ENCODE measurements at regions not wholly inside any gene's neighbourhood (a gene's known extent, or its start where the extent isn't known, plus 50 kb on each side); places are given as distances from the start of the nearest gene placed in this dataset.

GRCh38 chr15:26314577-26314976 lies 451.4 kb upstream of the ATP10A start:
- Histone ChIP-seq H3K27me3 (ENCODE audit: control insufficient read depth in 3 of 3, insufficient read depth in 3 of 3, low read length in 3 of 3) (no peaks in the 10 kb centered on the region), H3K4me1 (ENCODE audit: control insufficient read depth in 3 of 3, insufficient read depth in 2 of 3, low read depth in 1 of 3, low read length in 2 of 3) (no peaks in the 10 kb centered on the region), H3K27ac (ENCODE audit: low read depth in 1 of 3, low read length in 2 of 3) (no peak overlapping the region), H3K4me3 (ENCODE audit: low read depth in 1 of 3, low read length in 3 of 3) (no peak overlapping the region), H3K36me3 (ENCODE audit: control insufficient read depth in 3 of 3, insufficient read depth in 2 of 3, low read depth in 1 of 3, low read length in 3 of 3) (no peaks in the 10 kb centered on the region), H3K9me3 (ENCODE audit: control insufficient read depth in 2 of 2, insufficient read depth in 1 of 2, low read depth in 1 of 2, low read length in 1 of 2) (peaks cover 0 to 16% of the 10 kb centered on the region in 2 donors)
- FAIRE-seq (no peak), DNase-seq (no peak)
- 69 to 78% (median 78%) methylated on average over 4 of the region's 4 CpGs for WGBS, 3 donors

- Histone ChIP-seq H3K4me3 (ENCODE audit: low read depth in 1 of 3, low read length in 3 of 3) (no peak overlapping the region), H3K27ac (ENCODE audit: low read depth in 1 of 3, low read length in 2 of 3) (no peak overlapping the region), H3K27me3 (ENCODE audit: control insufficient read depth in 3 of 3, insufficient read depth in 3 of 3, low read length in 3 of 3) (no peaks in the 10 kb centered on the region), H3K36me3 (ENCODE audit: control insufficient read depth in 3 of 3, insufficient read depth in 2 of 3, low read depth in 1 of 3, low read length in 3 of 3) (no peaks in the 10 kb centered on the region), H3K4me1 (ENCODE audit: control insufficient read depth in 3 of 3, insufficient read depth in 2 of 3, low read depth in 1 of 3, low read length in 2 of 3) (no peaks in the 10 kb centered on the region), H3K9me3 (ENCODE audit: control insufficient read depth in 2 of 2, insufficient read depth in 1 of 2, low read depth in 1 of 2, low read length in 1 of 2) (peaks cover 0 to 17% of the 10 kb centered on the region in 2 donors)
- WGBS, 3 donors: 72 to 82% (median 75%) methylated on average over 4 of the region's 4 CpGs
- no peak for DNase-seq
- no peak for FAIRE-seq
These were observed 448.6 kb upstream of the ATP10A start for GRCh38 chr15:26311710-26312236.

GRCh38 chr15:26298659-26299170 lies 435.6 kb upstream of the ATP10A start:
- WGBS, 3 donors: 73 to 79% (median 77%) methylated on average over 10 of the region's 10 CpGs
- Histone ChIP-seq H3K4me3 (ENCODE audit: low read depth in 1 of 3, low read length in 3 of 3) (no peak overlapping the region), H3K27me3 (ENCODE audit: control insufficient read depth in 3 of 3, insufficient read depth in 3 of 3, low read length in 3 of 3) (no peaks in the 10 kb centered on the region), H3K4me1 (ENCODE audit: control insufficient read depth in 3 of 3, insufficient read depth in 2 of 3, low read depth in 1 of 3, low read length in 2 of 3) (no peaks in the 10 kb centered on the region), H3K36me3 (ENCODE audit: control insufficient read depth in 3 of 3, insufficient read depth in 2 of 3, low read depth in 1 of 3, low read length in 3 of 3) (no peaks in the 10 kb centered on the region), H3K9me3 (ENCODE audit: control insufficient read depth in 2 of 2, insufficient read depth in 1 of 2, low read depth in 1 of 2, low read length in 1 of 2) (peaks cover 7 to 8% of the 10 kb centered on the region in 2 donors), H3K27ac (ENCODE audit: low read depth in 1 of 3, low read length in 2 of 3) (no peak overlapping the region)
- FAIRE-seq: no peak
- DNase-seq: no peak

GRCh38 chr15:26298010-26298658 lies 435.0 kb upstream of the ATP10A start:
- no peak for DNase-seq
- WGBS, 3 donors: 90 to 95% (median 94%) methylated on average over 35 to 38 of the region's 38 CpGs
- no peak overlapping the region for H3K27ac ChIP-seq (ENCODE audit: low read depth in 1 of 3, low read length in 2 of 3)
- no peaks in the 10 kb centered on the region for H3K27me3 ChIP-seq (ENCODE audit: control insufficient read depth in 3 of 3, insufficient read depth in 3 of 3, low read length in 3 of 3)
- H3K4me1 ChIP-seq (ENCODE audit: control insufficient read depth in 3 of 3, insufficient read depth in 2 of 3, low read depth in 1 of 3, low read length in 2 of 3): no peaks in the 10 kb centered on the region
- H3K9me3 ChIP-seq (ENCODE audit: control insufficient read depth in 2 of 2, insufficient read depth in 1 of 2, low read depth in 1 of 2, low read length in 1 of 2): peaks cover 6 to 7% of the 10 kb centered on the region in 2 donors
- no peak for FAIRE-seq
- H3K36me3 ChIP-seq (ENCODE audit: control insufficient read depth in 3 of 3, insufficient read depth in 2 of 3, low read depth in 1 of 3, low read length in 3 of 3): no peaks in the 10 kb centered on the region
- no peak overlapping the region for H3K4me3 ChIP-seq (ENCODE audit: low read depth in 1 of 3, low read length in 3 of 3)

- Histone ChIP-seq H3K27me3 (ENCODE audit: control insufficient read depth in 3 of 3, insufficient read depth in 3 of 3, low read length in 3 of 3) (no peaks in the 10 kb centered on the region), H3K27ac (ENCODE audit: low read depth in 1 of 3, low read length in 2 of 3) (no peak overlapping the region), H3K4me3 (ENCODE audit: low read depth in 1 of 3, low read length in 3 of 3) (no peak overlapping the region), H3K9me3 (ENCODE audit: control insufficient read depth in 2 of 2, insufficient read depth in 1 of 2, low read depth in 1 of 2, low read length in 1 of 2) (peaks cover 4 to 7% of the 10 kb centered on the region in 2 donors), H3K36me3 (ENCODE audit: control insufficient read depth in 3 of 3, insufficient read depth in 2 of 3, low read depth in 1 of 3, low read length in 3 of 3) (no peaks in the 10 kb centered on the region), H3K4me1 (ENCODE audit: control insufficient read depth in 3 of 3, insufficient read depth in 2 of 3, low read depth in 1 of 3, low read length in 2 of 3) (no peaks in the 10 kb centered on the region)
- 62 to 70% (median 70%) methylated on average over 4 of the region's 4 CpGs for WGBS, 3 donors
- no peak for DNase-seq
- no peak for FAIRE-seq
These were observed 432.4 kb upstream of the ATP10A start for GRCh38 chr15:26295336-26296085.

GRCh38 chr15:26294059-26294689 lies 431.0 kb upstream of the ATP10A start:
- H3K9me3 ChIP-seq (ENCODE audit: control insufficient read depth in 2 of 2, insufficient read depth in 1 of 2, low read depth in 1 of 2, low read length in 1 of 2): peaks cover 5 to 16% of the 10 kb centered on the region in 2 donors
- H3K36me3 ChIP-seq (ENCODE audit: control insufficient read depth in 3 of 3, insufficient read depth in 2 of 3, low read depth in 1 of 3, low read length in 3 of 3): no peaks in the 10 kb centered on the region
- FAIRE-seq (no peak), DNase-seq (no peak)
- no peak overlapping the region for H3K4me3 ChIP-seq (ENCODE audit: low read depth in 1 of 3, low read length in 3 of 3)
- no peaks in the 10 kb centered on the region for H3K27me3 ChIP-seq (ENCODE audit: control insufficient read depth in 3 of 3, insufficient read depth in 3 of 3, low read length in 3 of 3)
- H3K27ac ChIP-seq (ENCODE audit: low read depth in 1 of 3, low read length in 2 of 3): no peak overlapping the region
- no peaks in the 10 kb centered on the region for H3K4me1 ChIP-seq (ENCODE audit: control insufficient read depth in 3 of 3, insufficient read depth in 2 of 3, low read depth in 1 of 3, low read length in 2 of 3)
- WGBS, 3 donors: 41 to 60% (median 49%) methylated on average over 5 of the region's 5 CpGs

- Histone ChIP-seq H3K4me3 (ENCODE audit: low read depth in 1 of 3, low read length in 3 of 3) (no peak overlapping the region), H3K27me3 (ENCODE audit: control insufficient read depth in 3 of 3, insufficient read depth in 3 of 3, low read length in 3 of 3) (no peaks in the 10 kb centered on the region), H3K9me3 (ENCODE audit: control insufficient read depth in 2 of 2, insufficient read depth in 1 of 2, low read depth in 1 of 2, low read length in 1 of 2) (peaks cover 2 to 18% of the 10 kb centered on the region in 2 donors), H3K36me3 (ENCODE audit: control insufficient read depth in 3 of 3, insufficient read depth in 2 of 3, low read depth in 1 of 3, low read length in 3 of 3) (no peaks in the 10 kb centered on the region), H3K27ac (ENCODE audit: low read depth in 1 of 3, low read length in 2 of 3) (no peak overlapping the region), H3K4me1 (ENCODE audit: control insufficient read depth in 3 of 3, insufficient read depth in 2 of 3, low read depth in 1 of 3, low read length in 2 of 3) (no peaks in the 10 kb centered on the region)
- FAIRE-seq (no peak), DNase-seq (no peak)
These were observed 424.3 kb upstream of the ATP10A start for GRCh38 chr15:26287381-26287780.

GRCh38 chr15:26280281-26280680 lies 417.2 kb upstream of the ATP10A start:
- Histone ChIP-seq H3K36me3 (ENCODE audit: control insufficient read depth in 3 of 3, insufficient read depth in 2 of 3, low read depth in 1 of 3, low read length in 3 of 3) (no peaks in the 10 kb centered on the region), H3K4me1 (ENCODE audit: control insufficient read depth in 3 of 3, insufficient read depth in 2 of 3, low read depth in 1 of 3, low read length in 2 of 3) (no peaks in the 10 kb centered on the region), H3K4me3 (ENCODE audit: low read depth in 1 of 3, low read length in 3 of 3) (no peak overlapping the region), H3K9me3 (ENCODE audit: control insufficient read depth in 2 of 2, insufficient read depth in 1 of 2, low read depth in 1 of 2, low read length in 1 of 2) (no peaks in the 10 kb centered on the region), H3K27ac (ENCODE audit: low read depth in 1 of 3, low read length in 2 of 3) (no peak overlapping the region), H3K27me3 (ENCODE audit: control insufficient read depth in 3 of 3, insufficient read depth in 3 of 3, low read length in 3 of 3) (peaks cover 0 to 2% (median 0%) of the 10 kb centered on the region in 3 donors)
- DNase-seq: no peak
- whole genome bisulfite sequencing, 3 donors: 93 to 95% (median 93%) methylated on average over 1 of the region's 1 CpG
- FAIRE-seq: no peak

Measured in small intestine (tissue), 7 donors.